ENCODE measurements at regions not wholly inside any gene's neighbourhood (a gene's known extent, or its start where the extent isn't known, plus 50 kb on each side); places are given as distances from the start of the nearest gene placed in this dataset.

DNA sequence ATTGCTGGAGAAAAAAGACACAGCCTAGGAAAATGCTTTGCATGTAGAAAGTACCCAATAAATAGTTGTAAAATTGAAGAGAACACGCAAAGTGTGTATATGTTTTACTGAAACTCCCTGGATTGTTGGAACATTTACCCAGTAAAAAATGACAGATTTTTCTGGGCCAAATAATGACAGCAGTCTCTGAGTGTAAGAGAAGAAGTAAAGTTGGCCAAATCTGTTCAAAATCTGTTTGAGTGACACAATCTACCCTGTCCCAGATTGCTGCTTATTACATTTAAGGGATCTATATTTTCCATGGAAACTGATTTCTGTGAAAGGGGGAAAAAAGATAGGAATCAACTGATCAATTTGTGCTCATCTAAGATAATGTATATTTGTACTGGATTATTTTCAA, 267.9 kb downstream of the TUSC7 start:
- Histone ChIP-seq H3K4me3 (ENCODE audit: low read length) (no peak overlapping the region), H3K9me3 (ENCODE audit: control insufficient read depth in 2 of 3, low read length in 3 of 3) (no peaks in the 10 kb centered on the region), H3K27ac (ENCODE audit: low read depth, low read length) (no peak overlapping the region), H3K36me3 (ENCODE audit: control insufficient read depth in 2 of 3, insufficient read depth in 3 of 3, low read length in 3 of 3) (no peaks in the 10 kb centered on the region), H3K27me3 (ENCODE audit: control insufficient read depth in 2 of 2, insufficient read depth in 2 of 2, low read length in 2 of 2) (no peaks in the 10 kb centered on the region), H3K4me1 (ENCODE audit: control insufficient read depth in 2 of 2, insufficient read depth in 2 of 2, low read length in 2 of 2) (no peaks in the 10 kb centered on the region)
- H3K36me3 Mint-ChIP-seq, result no peaks in the 10 kb centered on the region
- no peaks in the 10 kb centered on the region for H3K4me1 Mint-ChIP-seq
- H3K4me3 Mint-ChIP-seq, result no peak overlapping the region
- DNase-seq, result no peak
- POLR2A ChIA-PET, result no interaction called here
- H3K27ac Mint-ChIP-seq, result no peak overlapping the region
- peaks cover 0 to 10% (median 0%) of the 10 kb centered on the region in 11 donors for H3K9me3 Mint-ChIP-seq
- ATAC-seq, result no peak
- CTCF ChIA-PET, result no interaction called here
- intact Hi-C loops (cut with micrococcal nuclease), result no loop called here
- H3K27me3 Mint-ChIP-seq, result no peaks in the 10 kb centered on the region

DNA sequence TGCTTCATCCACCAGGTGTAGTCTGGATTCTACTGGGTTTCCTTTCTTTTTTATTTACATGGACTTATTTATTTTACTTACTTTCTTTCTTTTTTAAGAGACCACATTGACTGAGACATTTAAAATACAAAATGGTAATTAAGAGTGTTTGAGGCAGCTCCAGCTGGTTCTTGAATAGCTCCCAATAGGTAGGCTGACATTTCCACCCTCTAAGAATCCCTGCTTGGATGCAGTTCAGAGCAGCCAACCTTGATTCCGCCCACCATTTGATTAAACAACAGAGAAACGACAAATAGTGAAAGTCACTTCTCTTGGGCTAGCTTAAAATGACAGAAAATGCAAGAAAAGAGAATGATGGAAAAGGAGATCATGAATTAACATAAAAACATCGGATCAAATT, 270.5 kb downstream of the TUSC7 start:
- DNase-seq (no peak), ATAC-seq (no peak)
- no peak overlapping the region for H3K27ac ChIP-seq (ENCODE audit: low read depth, low read length)
- Mint-ChIP-seq H3K27me3 (no peaks in the 10 kb centered on the region), H3K27ac (no peak overlapping the region), H3K36me3 (no peaks in the 10 kb centered on the region), H3K4me1 (no peaks in the 10 kb centered on the region), H3K9me3 (peaks cover 0 to 10% (median 2%) of the 10 kb centered on the region in 11 donors), H3K4me3 (no peak overlapping the region)
- no peaks in the 10 kb centered on the region for H3K9me3 ChIP-seq (ENCODE audit: control insufficient read depth in 2 of 3, low read length in 3 of 3)
- H3K27me3 ChIP-seq (ENCODE audit: control insufficient read depth in 2 of 2, insufficient read depth in 2 of 2, low read length in 2 of 2), result no peaks in the 10 kb centered on the region
- no peak overlapping the region for H3K4me3 ChIP-seq (ENCODE audit: low read length)
- intact Hi-C loops (cut with micrococcal nuclease), result no loop called here
- CTCF ChIA-PET, result no interaction called here
- H3K4me1 ChIP-seq (ENCODE audit: control insufficient read depth in 2 of 2, insufficient read depth in 2 of 2, low read length in 2 of 2), result no peaks in the 10 kb centered on the region
- no peaks in the 10 kb centered on the region for H3K36me3 ChIP-seq (ENCODE audit: control insufficient read depth in 2 of 3, insufficient read depth in 3 of 3, low read length in 3 of 3)
- POLR2A ChIA-PET, result no interaction called here

DNA sequence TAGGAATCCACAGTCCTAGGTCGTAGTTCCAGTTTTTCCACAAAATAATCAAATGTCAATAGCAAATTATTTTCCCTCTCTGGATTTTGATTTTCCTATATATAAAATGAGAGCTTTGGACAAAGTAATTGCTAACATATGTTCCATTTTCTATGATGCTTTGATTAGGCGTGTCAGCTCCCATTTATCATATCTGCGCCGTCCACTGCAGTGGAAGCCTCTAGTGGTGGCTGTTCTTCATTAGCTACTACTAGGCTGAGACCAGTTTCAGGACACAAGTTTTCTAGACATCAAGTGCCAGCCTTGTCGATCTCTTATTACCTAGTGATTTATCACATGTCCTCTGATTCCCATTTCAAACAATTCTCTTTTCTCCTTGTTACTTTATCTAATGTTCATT, 271.5 kb downstream of the TUSC7 start:
- intact Hi-C loops (cut with micrococcal nuclease), result no loop called here
- CTCF ChIA-PET, result no interaction called here
- no peaks in the 10 kb centered on the region for H3K27me3 ChIP-seq (ENCODE audit: control insufficient read depth in 2 of 2, insufficient read depth in 2 of 2, low read length in 2 of 2)
- Mint-ChIP-seq H3K36me3 (no peaks in the 10 kb centered on the region), H3K4me1 (no peaks in the 10 kb centered on the region), H3K9me3 (peaks cover 0 to 16% (median 3%) of the 10 kb centered on the region in 11 donors), H3K27me3 (no peaks in the 10 kb centered on the region), H3K27ac (no peak overlapping the region), H3K4me3 (no peak overlapping the region)
- POLR2A ChIA-PET, result no interaction called here
- no peaks in the 10 kb centered on the region for H3K36me3 ChIP-seq (ENCODE audit: control insufficient read depth in 2 of 3, insufficient read depth in 3 of 3, low read length in 3 of 3)
- DNase-seq, result no peak
- no peaks in the 10 kb centered on the region for H3K9me3 ChIP-seq (ENCODE audit: control insufficient read depth in 2 of 3, low read length in 3 of 3)
- no peak overlapping the region for H3K4me3 ChIP-seq (ENCODE audit: low read length)
- no peak for ATAC-seq
- no peaks in the 10 kb centered on the region for H3K4me1 ChIP-seq (ENCODE audit: control insufficient read depth in 2 of 2, insufficient read depth in 2 of 2, low read length in 2 of 2)
- no peak overlapping the region for H3K27ac ChIP-seq (ENCODE audit: low read depth, low read length)

DNA sequence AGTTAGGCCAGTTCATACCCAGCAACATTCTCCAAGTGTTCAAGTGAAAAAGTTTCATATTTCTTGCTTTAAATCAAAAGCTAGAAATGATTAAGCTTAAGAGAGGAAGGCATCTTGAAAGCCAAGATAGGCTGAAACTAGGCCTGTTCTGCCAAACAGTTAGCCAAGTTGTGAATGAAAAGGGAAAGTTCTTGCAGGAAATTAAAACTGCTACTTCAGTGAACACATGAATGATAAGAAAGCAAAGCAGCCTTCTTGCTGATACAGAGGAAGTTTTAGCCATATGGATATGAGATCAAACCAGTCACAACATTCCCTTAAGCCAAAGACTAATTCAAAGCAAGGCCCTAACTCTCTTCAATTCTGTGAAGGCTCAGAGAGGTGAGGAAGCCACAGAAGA, 274.7 kb downstream of the TUSC7 start:
- POLR2A ChIA-PET, result no interaction called here
- Mint-ChIP-seq H3K36me3 (no peaks in the 10 kb centered on the region), H3K4me3 (no peak overlapping the region), H3K27ac (no peak overlapping the region), H3K9me3 (peaks cover 0 to 8% (median 4%) of the 10 kb centered on the region in 11 donors), H3K27me3 (no peaks in the 10 kb centered on the region), H3K4me1 (no peaks in the 10 kb centered on the region)
- H3K4me3 ChIP-seq (ENCODE audit: low read length), result no peak overlapping the region
- no peaks in the 10 kb centered on the region for H3K4me1 ChIP-seq (ENCODE audit: control insufficient read depth in 2 of 2, insufficient read depth in 2 of 2, low read length in 2 of 2)
- no peaks in the 10 kb centered on the region for H3K36me3 ChIP-seq (ENCODE audit: control insufficient read depth in 2 of 3, insufficient read depth in 3 of 3, low read length in 3 of 3)
- CTCF ChIA-PET, result no interaction called here
- intact Hi-C loops (cut with micrococcal nuclease), result no loop called here
- ATAC-seq (no peak), DNase-seq (no peak)
- H3K27ac ChIP-seq (ENCODE audit: low read depth, low read length), result no peak overlapping the region
- H3K9me3 ChIP-seq (ENCODE audit: control insufficient read depth in 2 of 3, low read length in 3 of 3), result no peaks in the 10 kb centered on the region
- H3K27me3 ChIP-seq (ENCODE audit: control insufficient read depth in 2 of 2, insufficient read depth in 2 of 2, low read length in 2 of 2), result no peaks in the 10 kb centered on the region

DNA sequence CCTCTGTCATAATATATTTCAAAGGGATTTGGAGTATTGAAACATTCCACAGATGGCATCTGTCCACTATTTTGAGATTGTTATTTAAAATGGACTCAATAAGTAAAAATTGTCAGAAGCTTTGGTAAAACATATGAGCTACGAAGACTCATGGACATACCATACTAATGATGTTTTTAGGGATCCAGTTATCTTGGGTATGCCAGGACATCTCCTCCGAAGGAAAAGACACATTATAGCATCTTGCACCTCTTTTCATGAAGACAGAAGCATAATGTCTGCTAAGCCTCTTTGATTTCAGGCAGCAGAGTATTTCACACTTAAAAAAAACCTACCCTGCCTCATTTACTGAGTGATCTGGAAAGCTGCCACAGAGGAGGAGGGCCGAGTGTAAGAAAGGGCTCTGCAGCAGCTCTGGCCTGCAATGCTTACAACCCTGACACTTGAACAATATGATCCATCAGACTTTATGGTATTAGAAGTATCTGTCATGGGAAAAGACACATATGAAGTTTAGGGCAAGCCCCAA, 284.8 kb downstream of the TUSC7 start:
- POLR2A ChIA-PET, result interaction anchor here (0.7 to 1.2 kb wide), 2 partner anchors 9 to 30 kb away, joined by 4 read pairs; no protein-coding TSS in a partner anchor
- H3K4me1 ChIP-seq (ENCODE audit: control insufficient read depth in 2 of 2, insufficient read depth in 2 of 2, low read length in 2 of 2), result no peaks in the 10 kb centered on the region
- no peak for ATAC-seq
- no peak overlapping the region for H3K27ac Mint-ChIP-seq
- CTCF ChIA-PET, result no interaction called here
- H3K9me3 Mint-ChIP-seq, result peaks cover 0 to 8% (median 1%) of the 10 kb centered on the region in 11 donors
- H3K27me3 Mint-ChIP-seq, result no peaks in the 10 kb centered on the region
- H3K9me3 ChIP-seq (ENCODE audit: control insufficient read depth in 2 of 3, low read length in 3 of 3), result no peaks in the 10 kb centered on the region
- intact Hi-C loops (cut with micrococcal nuclease), result no loop called here
- no peak overlapping the region for H3K4me3 Mint-ChIP-seq
- no peak for DNase-seq
- H3K27me3 ChIP-seq (ENCODE audit: control insufficient read depth in 2 of 2, insufficient read depth in 2 of 2, low read length in 2 of 2), result no peaks in the 10 kb centered on the region
- H3K36me3 Mint-ChIP-seq, result no peaks in the 10 kb centered on the region
- no peak overlapping the region for H3K27ac ChIP-seq (ENCODE audit: low read depth, low read length)
- no peaks in the 10 kb centered on the region for H3K4me1 Mint-ChIP-seq
- no peak overlapping the region for H3K4me3 ChIP-seq (ENCODE audit: low read length)
- no peaks in the 10 kb centered on the region for H3K36me3 ChIP-seq (ENCODE audit: control insufficient read depth in 2 of 3, insufficient read depth in 3 of 3, low read length in 3 of 3)

DNA sequence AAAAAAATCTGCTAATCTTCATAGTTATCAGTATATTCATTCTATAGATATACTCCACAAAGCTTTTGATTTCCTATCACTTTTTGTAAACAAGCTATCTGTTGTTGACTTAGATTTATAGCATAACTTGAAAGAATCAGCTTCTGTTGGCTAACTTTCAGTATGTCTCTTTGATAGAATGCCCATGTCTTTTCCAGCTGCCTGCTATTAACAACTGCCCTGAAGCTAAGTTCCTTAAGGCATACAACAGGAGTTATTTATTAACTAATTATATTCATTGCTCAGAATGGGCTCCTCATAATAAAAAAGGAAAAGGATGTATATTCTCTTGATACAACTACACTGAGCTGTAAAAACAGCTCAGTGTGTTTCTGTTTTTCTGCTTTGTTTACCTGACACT, 293.9 kb downstream of the TUSC7 start:
- H3K27me3 ChIP-seq (ENCODE audit: control insufficient read depth in 2 of 2, insufficient read depth in 2 of 2, low read length in 2 of 2), result no peaks in the 10 kb centered on the region
- no peaks in the 10 kb centered on the region for H3K36me3 ChIP-seq (ENCODE audit: control insufficient read depth in 2 of 3, insufficient read depth in 3 of 3, low read length in 3 of 3)
- Mint-ChIP-seq H3K36me3 (no peaks in the 10 kb centered on the region), H3K27me3 (no peaks in the 10 kb centered on the region), H3K4me3 (no peak overlapping the region), H3K9me3 (peaks cover 0 to 11% (median 0%) of the 10 kb centered on the region in 11 donors), H3K4me1 (no peaks in the 10 kb centered on the region), H3K27ac (no peak overlapping the region)
- no peaks in the 10 kb centered on the region for H3K4me1 ChIP-seq (ENCODE audit: control insufficient read depth in 2 of 2, insufficient read depth in 2 of 2, low read length in 2 of 2)
- ATAC-seq, result no peak
- intact Hi-C loops (cut with micrococcal nuclease), result no loop called here
- ChIA-PET POLR2A (interaction anchor here (0.6 kb wide), 1 partner anchor 9 kb away, joined by 4 read pairs; no protein-coding TSS in a partner anchor), CTCF (no interaction called here)
- no peak overlapping the region for H3K27ac ChIP-seq (ENCODE audit: low read depth, low read length)
- no peaks in the 10 kb centered on the region for H3K9me3 ChIP-seq (ENCODE audit: control insufficient read depth in 2 of 3, low read length in 3 of 3)
- no peak for DNase-seq
- H3K4me3 ChIP-seq (ENCODE audit: low read length), result no peak overlapping the region

DNA sequence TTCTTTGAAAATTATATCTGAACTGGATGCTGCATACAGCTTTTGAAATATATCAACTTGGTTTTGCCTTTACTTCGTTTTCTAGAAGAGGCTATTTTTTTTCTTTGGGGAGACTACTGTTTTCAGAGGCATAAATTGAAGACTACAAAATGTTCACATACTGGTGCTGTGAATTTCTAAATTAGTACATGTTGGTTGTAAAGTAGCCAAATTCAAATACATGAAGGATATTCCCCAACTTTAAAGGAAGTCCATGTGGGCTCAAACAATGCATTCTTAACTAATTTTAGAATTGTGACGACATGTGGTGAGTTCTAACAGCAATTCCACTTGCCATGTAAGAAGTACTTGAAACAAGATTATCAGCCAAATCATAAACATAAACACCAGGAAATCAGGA, 295.7 kb downstream of the TUSC7 start:
- ATAC-seq (no peak), DNase-seq (no peak)
- Histone ChIP-seq H3K4me3 (ENCODE audit: low read length) (no peak overlapping the region), H3K4me1 (ENCODE audit: control insufficient read depth in 2 of 2, insufficient read depth in 2 of 2, low read length in 2 of 2) (no peaks in the 10 kb centered on the region), H3K36me3 (ENCODE audit: control insufficient read depth in 2 of 3, insufficient read depth in 3 of 3, low read length in 3 of 3) (no peaks in the 10 kb centered on the region), H3K9me3 (ENCODE audit: control insufficient read depth in 2 of 3, low read length in 3 of 3) (no peaks in the 10 kb centered on the region), H3K27me3 (ENCODE audit: control insufficient read depth in 2 of 2, insufficient read depth in 2 of 2, low read length in 2 of 2) (no peaks in the 10 kb centered on the region), H3K27ac (ENCODE audit: low read depth, low read length) (no peak overlapping the region)
- no peak overlapping the region for H3K27ac Mint-ChIP-seq
- peaks cover 0 to 9% (median 0%) of the 10 kb centered on the region in 11 donors for H3K9me3 Mint-ChIP-seq
- no peaks in the 10 kb centered on the region for H3K4me1 Mint-ChIP-seq
- H3K36me3 Mint-ChIP-seq, result no peaks in the 10 kb centered on the region
- no peak overlapping the region for H3K4me3 Mint-ChIP-seq
- POLR2A ChIA-PET, result no interaction called here
- intact Hi-C loops (cut with micrococcal nuclease), result no loop called here
- CTCF ChIA-PET, result no interaction called here
- no peaks in the 10 kb centered on the region for H3K27me3 Mint-ChIP-seq

All from naive thymus-derived CD4-positive, alpha-beta T cell (primary cell).